Eye (tissue), 1 donor: ENCODE measurements at regions not wholly inside any gene's neighbourhood (a gene's known extent, or its start where the extent isn't known, plus 50 kb on each side); places are given as distances from the start of the nearest gene placed in this dataset.

Experiments
- DNase-seq: peaks from one replicate; pipeline ENCODE4 v3.0.0-alpha.2; 2015

GRCh38 chr7:95718577-95719410, 53.6 kb upstream of the DYNC1I1 start:
- DNase-seq: peak; percentile 49

- no peak for DNase-seq
These were observed 55.8 kb upstream of the DYNC1I1 start for GRCh38 chr7:95716357-95717122.

- DNase-seq: no peak
These were observed 57.1 kb upstream of the DYNC1I1 start for GRCh38 chr7:95715274-95715673.

- DNase-seq: no peak
These were observed 61.6 kb upstream of the DYNC1I1 start for GRCh38 chr7:95710711-95711110.

- DNase-seq: no peak
These were observed 71.4 kb upstream of the DYNC1I1 start for GRCh38 chr7:95700917-95701316.

- no peak for DNase-seq
These were observed 78.0 kb upstream of the DYNC1I1 start for GRCh38 chr7:95694334-95694733.

- no peak for DNase-seq
These were observed 78.6 kb upstream of the DYNC1I1 start for GRCh38 chr7:95693551-95694333.

- DNase-seq: no peak
These were observed 80.9 kb upstream of the DYNC1I1 start for GRCh38 chr7:95691464-95691863.

GRCh38 chr7:95690367-95690947, 81.9 kb upstream of the DYNC1I1 start:
- DNase-seq: peak; percentile 87

- DNase-seq: no peak
These were observed 83.3 kb upstream of the DYNC1I1 start for GRCh38 chr7:95688931-95689495.

GRCh38 chr7:95687759-95688343, 84.5 kb upstream of the DYNC1I1 start:
- DNase-seq: peak; percentile 74

- DNase-seq: peak; percentile 78
These were observed 86.2 kb upstream of the DYNC1I1 start for GRCh38 chr7:95686109-95686508.

GRCh38 chr7:95684505-95684904, 87.8 kb upstream of the DYNC1I1 start:
- DNase-seq: no peak

- no peak for DNase-seq
These were observed 87.7 kb upstream of the PDK4 start for GRCh38 chr7:95684037-95684436.

GRCh38 chr7:95682913-95683312, 86.6 kb upstream of the PDK4 start:
- no peak for DNase-seq

GRCh38 chr7:95676691-95677090, 80.4 kb upstream of the PDK4 start:
- DNase-seq: no peak

GRCh38 chr7:95675632-95676031, 79.3 kb upstream of the PDK4 start:
- DNase-seq: no peak

GRCh38 chr7:95675016-95675415, 78.7 kb upstream of the PDK4 start:
- no peak for DNase-seq

- DNase-seq: no peak
These were observed 77.8 kb upstream of the PDK4 start for GRCh38 chr7:95674101-95674500.

- DNase-seq: no peak
These were observed 76.1 kb upstream of the PDK4 start for GRCh38 chr7:95672434-95672833.

GRCh38 chr7:95669513-95669912, 73.2 kb upstream of the PDK4 start:
- DNase-seq: no peak

- DNase-seq: no peak
These were observed 72.2 kb upstream of the PDK4 start for GRCh38 chr7:95668504-95669018.
